A549 (cell line): ENCODE measurements at regions not wholly inside any gene's neighbourhood (a gene's known extent, or its start where the extent isn't known, plus 50 kb on each side); places are given as distances from the start of the nearest gene placed in this dataset.

Experiments
- ATAC-seq, 2 experiments: fragments of 200-7000 bp in 1 of 2; fragments of >200 bp in 1 of 2; cut with Nextera tagmentation in 1 of 2; cut with Tn5 transposase in 1 of 2; 3 replicates each; pipeline versions ENCODE4 v1.8.0 to v1.9.1; 2018 to 2020; ENCODE audit warnings: mild to moderate bottlenecking in 1 of 2, moderate library complexity in 1 of 2
- CTCF ChIA-PET: fragments of 300-600 bp; sonication (Branson Sonifier 250); formaldehyde crosslinking; extraction: SDS; loops from one replicate; lab custom pipeline; 2021; ENCODE audit warnings: antibody characterized with exemption, inconsistent platforms; lab: Yijun Ruan, JAX
- POLR2A ChIA-PET: fragments of 350-600 bp; formaldehyde crosslinking; extraction: SDS; loops from one replicate; lab custom pipeline; 2021; ENCODE audit warnings: antibody characterized with exemption, inconsistent platforms; lab: Yijun Ruan, JAX
- DNase-seq, 2 experiments: peaks; one replicate each; pipeline versions ENCODE4 v3.0.0 to v3.0.0-alpha.2; 2011 to 2016; ENCODE audit warnings: low read depth in 1 of 2, low spot score in 1 of 2
- FAIRE-seq: peaks from 2 replicates; lab custom pipeline; 2011; peaks lifted over from hg19 to GRCh38; lab: Jason Lieb, UNC
- H3K27ac ChIP-seq, 2 experiments: fragments of >200 bp; sonication (Bioruptor Twin); formaldehyde crosslinking; 3 replicates each; pipeline ENCODE4 v1.5.1; 2016 to 2017
- H3K4me1 ChIP-seq: fragments of >200 bp; sonication (Bioruptor Twin); formaldehyde crosslinking; 3 replicates; pipeline ENCODE4 v1.6.1; 2016
- H3K4me2 ChIP-seq: fragments of >200 bp; sonication (Bioruptor Twin); formaldehyde crosslinking; 3 replicates; pipeline ENCODE4 v1.6.1; 2016
- H3K4me3 ChIP-seq: fragments of >200 bp; sonication (Bioruptor Twin); formaldehyde crosslinking; 3 replicates; pipeline ENCODE4 v1.5.1; 2016
- H3K9me3 ChIP-seq: fragments of >200 bp; sonication (Bioruptor Twin); formaldehyde crosslinking; 3 replicates; pipeline ENCODE4 v1.6.1; 2016
- BHLHE40 ChIP-seq: IDR thresholded peaks from 2 replicates; pipeline ENCODE4 v1.6.1; 2012; ENCODE audit warnings: low read depth, low read length, inconsistent platforms
- CHD2 ChIP-seq: fragments of 150-350 bp; IDR thresholded peaks from 2 replicates; pipeline ENCODE4 v1.6.1; 2014; ENCODE audit warnings: low read length; ENCODE audit not compliant: partially characterized antibody
- CHD4 ChIP-seq: fragments of 200-600 bp; sonication (generic); IDR thresholded peaks from 2 replicates; pipeline ENCODE4 v1.6.1; 2016; ENCODE audit warnings: antibody characterized with exemption, mild to moderate bottlenecking, borderline replicate concordance
- CTCF ChIP-seq: fragments of >200 bp; sonication (Bioruptor Twin); formaldehyde crosslinking; IDR thresholded peaks from 3 replicates; pipeline ENCODE4 v1.5.1; 2016
- E2F6 ChIP-seq: IDR thresholded peaks from 2 replicates; pipeline ENCODE4 v1.6.1; 2012; ENCODE audit warnings: low read depth, borderline replicate concordance
- EHMT2 ChIP-seq: fragments of 200-600 bp; sonication (generic); IDR thresholded peaks from 2 replicates; pipeline ENCODE4 v1.6.1; 2016; ENCODE audit warnings: antibody characterized with exemption, low read depth, mild to moderate bottlenecking, moderate library complexity
- ELK1 ChIP-seq: fragments of 150-350 bp; IDR thresholded peaks from 2 replicates; pipeline ENCODE4 v1.6.1; 2014; ENCODE audit warnings: low read depth, mild to moderate bottlenecking, low read length
- EP300 ChIP-seq, 2 experiments: fragments of >200 bp; sonication (Bioruptor Twin); formaldehyde crosslinking; IDR thresholded peaks; 2 replicates in 1 of 2; 3 replicates in 1 of 2; pipeline ENCODE4 v1.6.1; 2016 to 2017
- FOSL2 ChIP-seq, 2 experiments: fragments of 450-650 bp in 1 of 2; fragments of >200 bp in 1 of 2; sonication (Bioruptor Twin) in 1 of 2; formaldehyde crosslinking; IDR thresholded peaks; 2 replicates each; pipeline versions ENCODE4 v1.5.0 to v1.6.1; 2016 to 2020; ENCODE audit warnings: mild to moderate bottlenecking in 1 of 2, moderate library complexity in 1 of 2
- HES2 ChIP-seq: fragments of >200 bp; sonication (Bioruptor Twin); formaldehyde crosslinking; IDR thresholded peaks from 2 replicates; pipeline ENCODE4 v1.6.1; 2016
- HOXA7 ChIP-seq: fragments of 250-450 bp; sonication (Bioruptor Pico); IDR thresholded peaks from 2 replicates; pipeline ENCODE4 v1.5.0; 2020; ENCODE audit warnings: mild to moderate bottlenecking, moderate library complexity
- JUNB ChIP-seq: fragments of >200 bp; sonication (Bioruptor Twin); formaldehyde crosslinking; IDR thresholded peaks from 2 replicates; pipeline ENCODE4 v1.6.1; 2016
- KDM5A ChIP-seq: fragments of 200-600 bp; sonication (generic); IDR thresholded peaks from 2 replicates; pipeline ENCODE4 v1.6.1; 2016; ENCODE audit warnings: antibody characterized with exemption, mild to moderate bottlenecking
- MYC ChIP-seq: IDR thresholded peaks from 2 replicates; pipeline ENCODE4 v1.6.1; 2012; ENCODE audit warnings: mild to moderate bottlenecking, inconsistent platforms, low read length, improper control_type of control experiment, borderline replicate concordance
- NPAS2 ChIP-seq: fragments of 250-450 bp; sonication (Bioruptor Pico); IDR thresholded peaks from 2 replicates; pipeline ENCODE4 v1.8.0; 2022; ENCODE audit warnings: mild to moderate bottlenecking, moderate library complexity, borderline replicate concordance
- PHF8 ChIP-seq: fragments of 200-600 bp; sonication (generic); IDR thresholded peaks from 2 replicates; pipeline ENCODE4 v1.6.1; 2016; ENCODE audit warnings: low read depth, mild to moderate bottlenecking, antibody characterized with exemption, moderate library complexity, borderline replicate concordance
- RARB ChIP-seq: fragments of 250-450 bp; sonication (Bioruptor Pico); IDR thresholded peaks from 2 replicates; pipeline ENCODE4 v1.8.0; 2021; ENCODE audit warnings: mild to moderate bottlenecking, moderate library complexity
- RFX5 ChIP-seq: fragments of 450-650 bp; IDR thresholded peaks from 2 replicates; pipeline ENCODE4 v1.7.1; 2014; ENCODE audit warnings: antibody characterized with exemption, mild to moderate bottlenecking, moderate library complexity
- RNF2 ChIP-seq: fragments of 200-600 bp; sonication (generic); IDR thresholded peaks from 2 replicates; pipeline ENCODE4 v1.6.1; 2016; ENCODE audit warnings: low read depth, mild to moderate bottlenecking, antibody characterized with exemption, moderate library complexity, borderline replicate concordance
- SMC3 ChIP-seq: fragments of >200 bp; sonication (Bioruptor Twin); formaldehyde crosslinking; IDR thresholded peaks from 3 replicates; pipeline ENCODE4 v1.6.1; 2018; ENCODE audit warnings: inconsistent platforms
- TP53 ChIP-seq: fragments of 250-450 bp; sonication (Bioruptor Pico); IDR thresholded peaks from 2 replicates; pipeline ENCODE4 v1.5.0; 2021; ENCODE audit warnings: mild to moderate bottlenecking, moderate library complexity
- USF2 ChIP-seq: fragments of 450-650 bp; IDR thresholded peaks from 2 replicates; pipeline ENCODE4 v1.6.1; 2014; ENCODE audit warnings: antibody characterized with exemption
- ZC3H11A ChIP-seq: fragments of 450-650 bp; IDR thresholded peaks from 2 replicates; pipeline ENCODE4 v1.6.1; 2014; ENCODE audit warnings: antibody characterized with exemption, mild to moderate bottlenecking
- ZFP36 ChIP-seq: fragments of 450-650 bp; IDR thresholded peaks from 2 replicates; pipeline ENCODE4 v1.6.1; 2014; ENCODE audit warnings: borderline replicate concordance; ENCODE audit not compliant: partially characterized antibody
- ZNF302 ChIP-seq: fragments of 250-450 bp; sonication (Bioruptor Pico); IDR thresholded peaks from 2 replicates; pipeline ENCODE4 v1.9.0; 2021; ENCODE audit warnings: inconsistent platforms, mild to moderate bottlenecking, moderate library complexity
- ZSCAN20 ChIP-seq: fragments of 250-450 bp; sonication (Bioruptor Pico); IDR thresholded peaks from 2 replicates; pipeline ENCODE4 v1.8.0; 2022; ENCODE audit warnings: mild to moderate bottlenecking, moderate library complexity
- WGBS: methylation state at CpG from one replicate; pipeline ENCODE4 v1.1.6; 2017; ENCODE audit errors: missing lambda C conversion rate; 5-methylcytosine and 5-hydroxymethylcytosine counted together

GRCh38 chr12:126163984-126164383 lies 1098.7 kb downstream of the AACS start:
- 12% methylated on average over 8 of the region's 8 CpGs for WGBS
- no peak for DNase-seq
- no peak for FAIRE-seq
- no peak for ATAC-seq
- H3K4me1 ChIP-seq = no peaks in the 10 kb centered on the region
- no peak overlapping the region for H3K4me2 ChIP-seq
- no peak for TF ChIP-seq CTCF
- no peak for TF ChIP-seq BHLHE40
- TF ChIP-seq NPAS2 (CRISPR knock-in tag) = no peak
- no peak for TF ChIP-seq HES2
- TF ChIP-seq ZC3H11A = no peak
- TF ChIP-seq RNF2 = no peak
- TF ChIP-seq, all 56 proteins: peak for 0
- ChIA-PET POLR2A (no interaction called here), CTCF (interaction anchor here (0.6 to 0.9 kb wide), 2 partner anchors 26 to 246 kb away, joined by 3 read pairs; no protein-coding TSS in a partner anchor)
- Histone ChIP-seq H3K27ac (no peak overlapping the region), H3K9me3 (no peaks in the 10 kb centered on the region), H3K4me3 (no peak overlapping the region)

- CTCF ChIA-PET = interaction anchor here (1.0 kb wide), 1 partner anchor 15 kb away, joined by 3 read pairs; no protein-coding TSS in a partner anchor
Measured at GRCh38 chr12:126171937-126172559, 1106.8 kb downstream of the AACS start.

GRCh38 chr12:126182619-126183236 lies 1117.5 kb downstream of the AACS start:
- ChIA-PET CTCF (no interaction called here), POLR2A (no interaction called here)
- H3K4me2 ChIP-seq = no peak overlapping the region
- H3K9me3 ChIP-seq = no peaks in the 10 kb centered on the region; the same call in 2 of the 3 replicates
- no peak overlapping the region for H3K4me3 ChIP-seq
- FAIRE-seq = no peak
- no peaks in the 10 kb centered on the region for H3K4me1 ChIP-seq
- H3K27ac ChIP-seq = no peak overlapping the region
- ATAC-seq = no peak
- no peak for DNase-seq
- 16% methylated on average over 5 of the region's 5 CpGs for WGBS
- TF ChIP-seq ZNF302 (CRISPR knock-in tag) (no peak), E2F6 (no peak), PHF8 (no peak), ZFP36 (no peak), HES2 (no peak), EHMT2 (no peak), HOXA7 (no peak), USF2 (no peak), MYC (no peak), RFX5 (no peak), KDM5A (no peak), SMC3 (no peak), EP300 (IDR thresholded peaks at IDR 0.05) (no peak)

More at GRCh38 chr12:126171937-126172559, 1106.8 kb downstream of the AACS start:
- Histone ChIP-seq H3K27ac (no peak overlapping the region), H3K4me3 (no peak overlapping the region), H3K9me3 (no peaks in the 10 kb centered on the region), H3K4me2 (no peak overlapping the region), H3K4me1 (no peaks in the 10 kb centered on the region)
- POLR2A ChIA-PET = no interaction called here
- 20% methylated on average over 5 of the region's 5 CpGs for WGBS
- DNase-seq (no peak), FAIRE-seq (no peak), ATAC-seq (no peak)
- TF ChIP-seq CHD4 (no peak), ZSCAN20 (CRISPR knock-in tag) (no peak), EHMT2 (no peak), USF2 (no peak), JUNB (no peak), ELK1 (no peak), TP53 (CRISPR knock-in tag) (no peak), FOSL2 (IDR thresholded peaks at IDR 0.05) (no peak), FOSL2 (CRISPR knock-in tag; IDR thresholded peaks at IDR 0.05) (no peak), ZNF302 (CRISPR knock-in tag) (no peak), RFX5 (no peak), ZFP36 (no peak), CHD2 (no peak), RARB (CRISPR knock-in tag) (no peak)
